GM19463 (cell line): ENCODE measurements at regions not wholly inside any gene's neighbourhood (a gene's known extent, or its start where the extent isn't known, plus 50 kb on each side); places are given as distances from the start of the nearest gene placed in this dataset.
A peak's percentile ranks its signal among the peaks of the same experiment; 100 is the strongest.
"Not testable (repeated sequence)": the region's sequence is repeated elsewhere in the genome, so short reads cannot be mapped to it uniquely, and the experiment has no call there.

Experiments used
- ATAC-seq: cut with Tn5 transposase; IDR thresholded peaks from one replicate; pipeline ENCODE4 v1.9.1; 2021; ENCODE audit warnings: mild to moderate bottlenecking, moderate library complexity; ENCODE audit not compliant: unreplicated experiment

DNA sequence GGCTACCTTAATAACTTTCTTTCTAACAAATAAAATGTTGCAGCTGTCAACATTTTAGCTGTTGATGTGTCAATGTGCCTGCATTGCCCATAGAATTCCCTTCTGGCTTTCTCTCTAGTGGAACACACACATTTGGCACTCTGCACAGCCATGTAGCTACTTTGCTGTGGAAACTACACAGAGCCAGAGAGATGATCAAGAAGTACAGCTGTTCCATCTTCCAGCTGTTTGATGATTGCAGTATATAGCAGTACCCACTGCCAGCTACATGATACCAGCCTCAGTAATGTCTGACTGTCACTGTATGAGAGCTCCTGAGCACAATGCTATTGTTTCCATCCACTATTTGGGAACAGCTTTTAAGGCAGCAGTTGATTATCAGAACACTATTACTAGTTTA lies 843.0 kb downstream of the PCDH17 start:
- ATAC-seq = no peak

GRCh38 chr13:58476206-58476918 lies 844.8 kb downstream of the PCDH17 start:
- ATAC-seq = no peak

DNA sequence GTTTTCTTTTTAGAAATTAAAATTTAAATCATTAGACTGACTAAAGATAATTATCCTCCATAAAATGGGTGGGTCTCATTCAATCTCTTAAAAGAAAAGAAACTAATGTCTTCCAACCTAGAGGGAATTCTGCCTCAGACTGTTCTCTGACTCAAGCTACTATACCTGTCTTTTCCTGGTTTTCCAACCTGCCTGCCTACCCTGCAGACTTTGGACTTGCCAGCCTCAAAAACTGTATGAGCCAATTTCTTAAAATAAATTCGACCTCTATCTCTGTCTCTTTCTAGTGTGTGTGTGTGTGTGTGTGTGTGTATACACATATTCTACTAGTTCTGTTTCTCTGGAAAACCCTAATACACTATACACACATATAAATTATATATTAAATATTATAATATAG lies 847.3 kb downstream of the PCDH17 start:
- ATAC-seq = no peak

DNA sequence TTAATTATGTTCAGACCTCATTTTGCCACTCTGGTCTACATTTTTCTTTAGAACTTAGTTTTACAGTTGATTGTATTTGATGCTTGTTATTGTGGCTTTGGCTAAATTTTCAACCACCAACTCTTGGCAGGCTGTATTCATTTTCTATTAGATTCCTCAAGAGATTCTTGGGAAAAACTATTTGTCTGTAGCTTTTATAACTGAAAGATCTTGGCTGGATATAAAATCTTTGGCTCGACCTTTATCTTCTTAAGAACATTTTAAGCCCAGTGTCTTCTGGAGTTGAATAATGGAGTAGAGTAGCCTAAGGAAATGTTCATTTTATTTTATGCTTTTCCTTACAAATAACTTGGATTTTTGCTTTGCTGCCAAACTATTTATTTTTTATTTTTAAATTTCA lies 848.5 kb downstream of the PCDH17 start:
- ATAC-seq = no peak

DNA sequence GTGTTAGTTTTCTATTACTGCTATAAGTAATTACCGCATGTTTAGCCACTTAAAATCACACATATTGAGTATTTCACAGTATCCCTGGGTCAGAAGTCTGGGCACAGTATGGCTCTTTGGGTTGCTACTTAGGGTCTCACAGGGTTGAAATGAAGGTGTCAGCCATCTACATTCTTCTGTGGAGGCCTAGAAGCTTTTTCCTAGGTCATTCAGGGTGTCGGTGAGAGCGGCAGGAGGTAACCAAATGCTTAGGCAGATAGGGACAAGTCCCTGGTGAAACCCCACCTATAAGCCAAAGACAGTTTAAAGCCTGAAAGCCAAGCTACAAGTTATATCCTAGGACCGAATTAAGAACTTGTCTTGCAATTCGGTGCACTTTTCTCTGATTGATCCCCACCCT lies 856.7 kb downstream of the PCDH17 start:
- ATAC-seq = no peak

DNA sequence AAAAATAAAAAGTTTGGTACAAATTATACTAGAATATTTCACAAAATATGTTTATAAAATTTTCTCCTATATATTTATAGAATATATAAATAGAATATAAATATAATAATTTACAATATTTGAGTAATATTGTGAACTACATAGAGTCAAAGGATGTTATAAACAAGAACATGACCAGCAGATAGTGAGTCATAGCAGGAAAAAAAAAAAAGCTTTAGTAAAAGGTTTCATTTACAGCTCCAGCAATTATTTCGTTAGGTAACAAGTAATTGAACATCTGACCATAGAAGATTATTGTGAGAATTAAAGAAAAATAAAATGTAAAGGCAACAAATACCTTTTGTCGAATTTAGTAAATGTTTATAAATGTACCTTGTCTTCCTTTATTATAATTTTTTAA lies 864.1 kb downstream of the PCDH17 start:
- ATAC-seq = no peak

- no peak for ATAC-seq
These were observed 869.4 kb downstream of the PCDH17 start for GRCh38 chr13:58500938-58501337.

GRCh38 chr13:58504202-58504700 lies 872.7 kb downstream of the PCDH17 start:
- not testable (repeated sequence) for ATAC-seq

- ATAC-seq = not testable (repeated sequence)
These were observed 873.8 kb downstream of the PCDH17 start for GRCh38 chr13:58505262-58505920.

DNA sequence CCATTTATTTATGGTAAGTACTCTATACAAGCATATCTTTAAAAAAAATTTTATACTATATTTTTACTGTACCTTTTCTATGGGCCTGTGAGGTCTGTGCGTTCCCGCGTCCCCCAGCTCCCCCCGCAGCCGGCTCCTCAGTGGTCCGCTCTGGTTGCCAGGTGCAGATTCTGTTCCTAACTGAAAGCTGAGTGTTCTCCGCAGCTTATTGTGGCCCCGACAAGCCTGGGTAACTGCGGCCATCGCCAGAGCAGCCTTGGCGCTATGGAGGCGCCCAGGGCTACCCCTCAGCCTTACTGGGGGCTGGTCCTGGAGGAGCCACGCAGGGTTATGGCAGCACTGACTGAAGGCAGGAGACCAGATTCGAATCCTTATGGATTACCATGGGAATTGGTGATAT lies 896.8 kb downstream of the PCDH17 start:
- ATAC-seq = no peak

DNA sequence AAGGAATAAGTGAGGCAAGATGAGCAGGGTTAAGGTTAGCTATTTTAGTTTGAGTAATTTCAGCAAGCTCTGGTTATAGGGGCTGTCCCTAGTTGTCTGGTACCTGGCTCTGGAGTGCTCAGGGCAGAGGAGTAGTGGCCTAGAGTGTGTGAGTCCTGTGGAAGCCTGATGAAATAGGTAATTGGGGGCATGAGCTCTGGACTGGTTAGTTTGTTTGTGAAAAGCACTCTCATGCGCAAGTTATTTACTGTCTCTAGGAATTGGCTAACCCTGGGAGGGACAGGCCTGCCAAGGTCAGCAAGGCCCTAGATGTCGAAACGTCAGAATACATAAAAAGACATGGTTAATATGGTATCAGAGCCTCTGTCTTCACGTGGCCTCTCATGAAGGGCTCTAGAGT lies 900.1 kb downstream of the PCDH17 start:
- no peak for ATAC-seq

DNA sequence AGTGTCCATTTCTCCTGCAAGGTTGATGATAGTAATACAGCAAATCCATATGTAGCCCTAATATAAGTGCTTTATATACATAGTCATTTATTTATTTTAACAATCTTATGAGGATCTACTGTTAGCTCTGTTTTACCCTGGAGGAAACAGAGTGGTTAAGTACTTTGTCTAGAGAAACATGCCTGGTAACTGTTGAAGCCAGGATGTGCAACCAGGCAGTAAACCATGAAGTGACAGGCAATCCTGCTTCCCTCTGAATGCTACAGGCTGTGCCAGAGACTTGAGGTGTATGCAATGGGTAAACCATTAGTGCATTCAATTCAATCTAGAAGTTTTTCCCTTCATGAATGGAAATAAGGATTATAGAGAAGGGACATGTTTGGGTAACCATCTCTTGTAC lies 911.0 kb downstream of the PCDH17 start:
- ATAC-seq = no peak

GRCh38 chr13:58547419-58547818 lies 915.9 kb downstream of the PCDH17 start:
- no peak for ATAC-seq

- no peak for ATAC-seq
These were observed 934.6 kb downstream of the PCDH17 start for GRCh38 chr13:58566176-58566575.

DNA sequence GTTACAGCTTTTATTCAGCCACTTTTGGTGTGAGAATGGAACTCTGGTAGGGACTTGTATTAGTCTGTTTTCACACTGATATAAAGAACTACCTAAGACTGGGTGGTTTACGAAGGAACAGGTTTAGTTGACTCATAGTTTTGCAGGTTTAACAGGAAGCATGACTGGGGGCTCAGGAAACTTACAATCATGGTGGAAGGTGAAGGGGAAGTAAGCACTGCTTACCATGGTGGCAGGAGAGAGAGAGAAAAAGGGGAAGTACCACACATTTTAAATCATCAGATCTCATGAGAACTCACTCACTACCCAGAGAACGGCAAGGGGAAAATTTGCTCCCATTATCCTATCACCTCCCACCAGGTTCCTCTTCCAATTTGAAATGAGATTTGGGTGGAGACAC lies 942.2 kb downstream of the PCDH17 start:
- no peak for ATAC-seq

GRCh38 chr13:58574791-58575190 lies 943.2 kb downstream of the PCDH17 start:
- no peak for ATAC-seq

GRCh38 chr13:58579468-58579867 lies 947.9 kb downstream of the PCDH17 start:
- no peak for ATAC-seq

- ATAC-seq = no peak
These were observed 952.4 kb downstream of the PCDH17 start for GRCh38 chr13:58583966-58584365.

- ATAC-seq = no peak
These were observed 953.1 kb downstream of the PCDH17 start for GRCh38 chr13:58584610-58585009.

DNA sequence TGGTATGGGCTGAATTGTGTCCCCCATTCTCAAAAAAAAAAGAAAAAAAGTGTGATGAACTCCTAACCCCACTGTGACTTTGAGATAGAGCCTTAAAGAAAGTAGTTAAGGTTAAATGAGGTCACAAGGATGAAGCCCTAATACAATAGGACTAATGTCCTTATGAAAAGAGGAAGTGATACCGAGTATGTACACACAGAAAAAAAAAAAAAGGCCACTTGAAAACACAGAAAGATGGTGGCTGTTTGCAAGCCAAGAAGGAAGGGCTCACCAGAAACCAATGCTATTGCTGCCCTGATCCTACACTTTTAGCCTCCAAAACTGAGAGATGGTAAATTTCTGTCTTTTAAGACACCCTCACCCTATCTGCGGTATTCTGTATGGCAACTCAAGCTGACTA lies 955.6 kb downstream of the PCDH17 start:
- ATAC-seq = peak; percentile 97

DNA sequence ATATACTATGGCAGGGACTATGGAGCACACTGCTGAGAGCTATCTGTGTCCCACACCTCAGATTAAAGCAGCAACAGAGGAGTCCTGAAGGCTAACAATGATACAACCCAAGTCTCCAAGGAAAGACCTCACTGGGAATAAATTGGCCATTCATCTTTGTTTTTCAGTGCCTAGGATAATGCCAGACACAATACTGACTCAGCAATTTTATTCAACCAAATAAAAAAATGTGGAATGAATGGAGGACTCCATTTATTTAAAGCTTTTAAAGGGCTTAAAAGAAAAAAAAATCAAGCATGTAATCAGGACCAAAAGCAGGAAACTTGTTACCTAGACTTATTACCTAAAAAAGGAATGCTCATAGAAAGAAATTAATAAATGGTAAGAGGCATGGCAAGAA lies 960.5 kb downstream of the PCDH17 start:
- no peak for ATAC-seq

- no peak for ATAC-seq
These were observed 961.2 kb downstream of the PCDH17 start for GRCh38 chr13:58592786-58593185.
